ENCODE measurements at regions not wholly inside any gene's neighbourhood (a gene's known extent, or its start where the extent isn't known, plus 50 kb on each side); places are given as distances from the start of the nearest gene placed in this dataset.

- DNase-seq (ENCODE audit: low read depth in 1 of 2, low spot score in 1 of 2), result peak; percentile 85 to 96
- no peaks in the 10 kb centered on the region for H3K27me3 ChIP-seq (ENCODE audit: insufficient read depth, poor library complexity, severe bottlenecking)
- H3K4me3 ChIP-seq (replicated peaks; ENCODE audit: insufficient read depth, low read length), result no peak overlapping the region
- TF ChIP-seq REST (IDR thresholded peaks at IDR 0.05; ENCODE audit: insufficient replicate concordance, low read depth) (peak; percentile 59), GABPA (IDR thresholded peaks at IDR 0.05; ENCODE audit: low read depth) (no peak), POLR2AphosphoS5 (IDR thresholded peaks at IDR 0.05; ENCODE audit: low read depth) (peak; percentile 49; the same call in 1 of the 2 replicates), SPI1 (IDR thresholded peaks at IDR 0.05; ENCODE audit: borderline replicate concordance, low read depth) (peak; percentile 73; the same call in 1 of the 2 replicates), CTCF (IDR thresholded peaks at IDR 0.05; ENCODE audit: insufficient read depth, low read length) (no peak)
- peak overlapping the region; percentile 71 for H3K27ac ChIP-seq (replicated peaks)
Measured at GRCh38 chr2:48250943-48251342, 63.5 kb upstream of the FOXN2 start.

GRCh38 chr2:48251437-48252148 is 62.9 kb upstream of the FOXN2 start:
- H3K27me3 ChIP-seq (ENCODE audit: insufficient read depth, poor library complexity, severe bottlenecking), result no peaks in the 10 kb centered on the region
- TF ChIP-seq SPI1 (IDR thresholded peaks at IDR 0.05; ENCODE audit: borderline replicate concordance, low read depth), result no peak
- no peak for TF ChIP-seq REST (IDR thresholded peaks at IDR 0.05; ENCODE audit: insufficient replicate concordance, low read depth)
- no peak for TF ChIP-seq POLR2AphosphoS5 (IDR thresholded peaks at IDR 0.05; ENCODE audit: low read depth)
- no peak for TF ChIP-seq CTCF (IDR thresholded peaks at IDR 0.05; ENCODE audit: insufficient read depth, low read length)
- TF ChIP-seq GABPA (IDR thresholded peaks at IDR 0.05; ENCODE audit: low read depth), result no peak
- no peak overlapping the region for H3K4me3 ChIP-seq (replicated peaks; ENCODE audit: insufficient read depth, low read length)
- DNase-seq (ENCODE audit: low read depth in 1 of 2, low spot score in 1 of 2), result peak in 1 of 2 experiments; percentile 51
- H3K27ac ChIP-seq (replicated peaks), result peak overlapping the region; percentile 71

GRCh38 chr2:48253301-48253700 is 61.2 kb upstream of the FOXN2 start:
- Histone ChIP-seq H3K27me3 (ENCODE audit: insufficient read depth, poor library complexity, severe bottlenecking) (no peaks in the 10 kb centered on the region), H3K27ac (replicated peaks) (peak overlapping the region; percentile 71), H3K4me3 (replicated peaks; ENCODE audit: insufficient read depth, low read length) (no peak overlapping the region)
- TF ChIP-seq POLR2AphosphoS5 (IDR thresholded peaks at IDR 0.05; ENCODE audit: low read depth) (no peak), SPI1 (IDR thresholded peaks at IDR 0.05; ENCODE audit: borderline replicate concordance, low read depth) (no peak), REST (IDR thresholded peaks at IDR 0.05; ENCODE audit: insufficient replicate concordance, low read depth) (no peak), GABPA (IDR thresholded peaks at IDR 0.05; ENCODE audit: low read depth) (no peak), CTCF (IDR thresholded peaks at IDR 0.05; ENCODE audit: insufficient read depth, low read length) (no peak)
- peak in 1 of 2 experiments; percentile 57 for DNase-seq (ENCODE audit: low read depth in 1 of 2, low spot score in 1 of 2)
